Fibroblast of lung (primary cell): ENCODE measurements at regions not wholly inside any gene's neighbourhood (a gene's known extent, or its start where the extent isn't known, plus 50 kb on each side); places are given as distances from the start of the nearest gene placed in this dataset.

Experiments used
- CTCF ChIP-seq, 2 donors: IDR thresholded peaks in 1 of 2; conservative IDR thresholded peaks in 1 of 2; 1 replicate in 1 of 2; 2 replicates in 1 of 2; pipeline ENCODE4 v1.5.1; 2011 to 2012; ENCODE audit warnings: low read length in 2 of 2, control low read depth in 1 of 2, inconsistent platforms in 1 of 2, low read depth in 1 of 2, mild to moderate bottlenecking in 1 of 2
- EZH2 ChIP-seq: IDR thresholded peaks from 2 replicates; pipeline ENCODE4 v1.5.1; 2012; ENCODE audit warnings: low read length, control low read depth, mild to moderate bottlenecking; ENCODE audit errors: missing control alignments

DNA sequence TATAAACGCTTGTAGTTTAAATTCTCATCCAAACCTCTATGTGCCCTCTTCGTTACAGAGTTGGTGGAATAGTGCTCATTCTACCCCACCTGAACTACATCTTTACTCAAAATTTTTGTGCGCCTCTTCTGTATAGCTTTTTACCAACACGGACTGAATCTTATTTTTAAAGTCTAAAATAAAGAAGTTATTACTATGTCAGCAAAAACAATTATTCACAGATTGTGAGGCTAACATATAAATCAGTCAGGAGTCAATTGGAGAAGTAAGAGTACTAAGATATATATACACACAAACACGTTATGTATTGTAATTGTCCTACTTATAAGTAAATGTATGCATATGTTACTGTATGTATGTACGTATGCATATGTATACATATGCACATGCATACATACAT lies 274.9 kb upstream of the ADGRL4 start:
- TF ChIP-seq CTCF (conservative IDR thresholded peaks at IDR 0.05 in 1 of 2, IDR thresholded peaks at IDR 0.05 in 1 of 2; ENCODE audit: low read depth in 1 of 2, low read length in 2 of 2) (no peak), EZH2 (no peak)
